Erythroblast (primary cell): ENCODE measurements at regions not wholly inside any gene's neighbourhood (a gene's known extent, or its start where the extent isn't known, plus 50 kb on each side); places are given as distances from the start of the nearest gene placed in this dataset.

Experiments
- GATA1 ChIP-seq: IDR thresholded peaks from 2 replicates; pipeline ENCODE4 v1.6.1; 2011; ENCODE audit warnings: low read depth, mild to moderate bottlenecking, control low read depth, low read length, moderate library complexity
- POLR2A ChIP-seq: IDR thresholded peaks from 2 replicates; pipeline ENCODE4 v1.6.1; 2011; ENCODE audit warnings: mild to moderate bottlenecking, low read length

- no peak for TF ChIP-seq POLR2A
- TF ChIP-seq GATA1 = no peak
These were observed 186.9 kb downstream of the ENGASE start for GRCh38 chr17:79261355-79262072.
